HG02870 (cell line): ENCODE measurements at regions not wholly inside any gene's neighbourhood (a gene's known extent, or its start where the extent isn't known, plus 50 kb on each side); places are given as distances from the start of the nearest gene placed in this dataset.

Experiments
- ATAC-seq: cut with Tn5 transposase; IDR thresholded peaks from one replicate; pipeline ENCODE4 v1.9.1; 2021; ENCODE audit warnings: mild to moderate bottlenecking, moderate library complexity; ENCODE audit not compliant: unreplicated experiment

DNA sequence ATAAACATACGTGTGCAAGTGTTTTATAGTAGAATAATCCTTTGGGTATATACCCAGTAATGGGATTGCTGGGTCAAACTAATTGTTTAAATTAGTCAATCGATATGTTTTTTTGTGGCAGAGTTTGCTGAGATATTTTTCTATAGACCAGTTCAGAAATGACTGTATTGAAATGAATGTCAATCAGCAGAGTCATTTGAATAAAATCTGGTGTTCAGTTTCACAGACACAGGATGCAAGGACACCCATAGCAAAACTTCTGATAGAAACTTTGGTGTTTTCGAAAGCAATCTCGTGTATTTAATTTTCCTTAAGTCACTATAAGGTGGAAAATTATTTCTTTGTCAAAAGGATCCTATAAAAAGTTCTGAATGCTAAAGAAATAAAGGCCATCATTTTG is 434.4 kb downstream of the RAP2B start:
- no peak for ATAC-seq

DNA sequence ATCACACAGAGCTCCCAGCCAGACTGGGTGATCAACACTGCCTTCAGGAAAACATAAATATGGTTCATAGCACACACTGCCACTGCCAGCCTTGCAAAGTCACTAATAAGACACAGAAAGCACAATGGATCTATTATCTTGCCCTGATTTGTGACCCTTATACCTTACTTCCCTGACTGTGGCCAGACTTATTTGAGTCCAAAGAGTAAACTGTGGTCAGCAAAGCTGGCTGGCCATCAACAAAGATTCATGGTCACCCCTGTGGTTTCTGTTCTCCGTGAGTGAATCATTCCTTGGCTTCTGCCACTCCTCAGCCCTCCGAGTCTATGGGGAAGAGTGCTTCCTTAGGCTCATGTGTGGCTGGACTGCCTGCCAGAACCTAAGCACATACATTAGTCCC is 437.7 kb downstream of the RAP2B start:
- no peak for ATAC-seq

- no peak for ATAC-seq
Measured at GRCh38 chr3:153600896-153601295, 438.9 kb downstream of the RAP2B start.

- no peak for ATAC-seq
Measured at GRCh38 chr3:153601374-153601853, 439.4 kb downstream of the RAP2B start.

- no peak for ATAC-seq
Measured at GRCh38 chr3:153602801-153603200, 440.8 kb downstream of the RAP2B start.

- ATAC-seq, result no peak
Measured at GRCh38 chr3:153614140-153614539, 452.1 kb downstream of the RAP2B start.

GRCh38 chr3:153614563-153614962 is 452.5 kb downstream of the RAP2B start:
- ATAC-seq, result no peak

GRCh38 chr3:153615863-153616262 is 453.8 kb downstream of the RAP2B start:
- no peak for ATAC-seq

GRCh38 chr3:153617463-153617862 is 455.4 kb downstream of the RAP2B start:
- ATAC-seq, result no peak

DNA sequence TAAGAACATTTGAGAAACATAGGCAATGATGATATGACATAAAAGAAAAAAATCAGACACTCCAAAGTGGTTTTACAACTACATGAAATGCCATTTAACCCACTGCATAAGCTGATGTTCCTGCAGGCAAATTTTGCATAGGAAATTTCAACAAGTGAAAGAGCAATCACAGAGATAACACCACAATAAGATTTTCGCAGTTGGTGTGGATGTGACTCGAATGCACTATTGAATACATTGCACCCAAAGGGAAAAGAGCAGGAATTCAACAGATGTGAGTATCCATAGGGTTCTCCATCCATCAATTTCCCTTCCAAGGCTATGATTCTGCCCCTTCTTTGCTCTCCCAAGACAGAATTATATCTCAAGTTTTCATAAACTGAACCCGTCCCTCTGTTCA is 456.1 kb downstream of the RAP2B start:
- ATAC-seq, result no peak

DNA sequence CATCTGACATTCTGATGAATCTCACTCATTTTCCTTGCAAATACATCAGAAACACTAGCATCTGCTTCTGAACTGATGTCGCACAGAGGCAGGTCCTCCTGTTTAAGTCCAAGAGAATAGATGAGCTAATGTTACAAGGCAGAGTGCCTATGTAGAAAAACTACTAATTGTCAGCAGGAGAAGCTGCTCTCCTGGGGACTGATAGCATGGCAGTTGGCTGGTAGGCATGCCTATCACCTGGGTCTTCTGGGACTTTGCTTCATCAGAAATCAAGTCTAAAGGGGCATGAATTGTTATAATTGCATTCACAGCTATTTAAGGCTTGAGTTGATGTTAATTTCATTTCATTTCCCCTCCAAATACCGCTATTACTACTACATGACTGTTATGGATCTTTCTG is 457.2 kb downstream of the RAP2B start:
- ATAC-seq, result no peak

GRCh38 chr3:153621953-153622352 is 459.9 kb downstream of the RAP2B start:
- ATAC-seq, result peak; percentile 98

DNA sequence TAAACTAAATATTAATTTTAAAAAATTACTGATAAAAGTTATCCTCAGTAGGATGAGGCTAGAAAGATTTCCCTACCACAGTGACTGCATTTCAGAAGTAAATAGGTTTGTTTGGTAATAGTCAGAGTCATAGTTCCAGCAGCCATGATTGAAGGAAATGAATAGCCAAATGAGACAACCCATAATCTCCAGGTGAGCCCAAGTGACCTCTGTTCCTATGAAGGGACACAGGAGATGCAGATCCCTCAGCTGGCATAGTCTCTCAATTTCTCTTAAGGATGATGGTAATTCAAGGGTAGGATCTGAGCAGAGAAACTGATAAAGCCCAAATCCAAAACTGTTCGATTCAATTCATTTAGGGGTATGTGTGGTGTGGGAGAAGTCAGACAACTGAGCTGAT is 461.8 kb downstream of the RAP2B start:
- ATAC-seq, result no peak

DNA sequence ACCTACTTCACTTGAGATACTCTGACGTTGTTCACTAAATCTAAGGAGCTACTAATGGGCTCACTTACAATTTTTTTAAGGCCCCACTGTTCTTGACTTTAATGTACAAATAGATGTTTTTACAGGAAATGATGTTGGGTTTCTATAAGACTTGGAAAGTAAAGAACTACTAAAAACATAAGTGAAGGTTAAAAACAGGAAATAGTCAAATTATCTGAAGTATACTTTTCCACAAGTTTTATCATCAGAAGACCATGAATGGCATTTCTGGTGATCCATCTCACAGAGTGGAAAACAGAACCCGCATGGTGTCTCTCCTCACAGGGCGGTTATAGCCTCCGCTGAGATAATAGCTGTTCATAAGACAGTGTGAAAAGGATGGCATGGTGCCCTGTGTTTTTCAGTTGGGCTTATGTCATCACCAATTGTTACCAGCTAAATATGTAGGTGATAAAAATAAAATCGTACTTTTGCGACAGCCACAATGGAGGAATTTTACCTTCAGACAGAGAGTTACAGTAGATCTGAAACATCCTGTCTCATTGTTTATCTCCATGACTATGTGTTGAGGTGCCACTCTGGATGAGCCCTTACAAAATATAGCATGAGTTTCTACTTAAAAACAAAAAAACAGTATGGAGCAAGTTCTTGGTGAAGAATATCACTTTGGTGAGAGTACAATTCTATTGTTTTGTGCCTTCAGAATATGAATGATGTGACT is 462.4 kb downstream of the RAP2B start:
- ATAC-seq, result no peak

DNA sequence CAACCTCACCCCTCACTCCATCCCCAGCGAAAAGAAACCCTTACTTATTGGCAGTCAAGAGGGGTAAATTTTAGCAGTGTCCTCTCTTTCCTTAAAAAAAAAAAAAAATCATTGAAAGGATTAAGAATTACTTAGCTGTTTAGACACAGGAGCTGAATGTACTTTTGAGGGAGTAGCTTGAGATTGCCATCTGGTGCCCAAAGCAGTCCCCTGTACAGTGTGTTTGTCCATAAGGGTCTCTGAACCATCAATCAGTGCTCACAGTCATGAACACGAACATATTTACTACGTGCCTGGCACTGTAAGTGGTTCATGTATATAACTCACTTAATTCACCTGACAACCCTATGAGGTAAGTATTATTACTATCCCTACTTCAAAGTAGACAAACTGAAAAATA is 463.5 kb downstream of the RAP2B start:
- no peak for ATAC-seq

DNA sequence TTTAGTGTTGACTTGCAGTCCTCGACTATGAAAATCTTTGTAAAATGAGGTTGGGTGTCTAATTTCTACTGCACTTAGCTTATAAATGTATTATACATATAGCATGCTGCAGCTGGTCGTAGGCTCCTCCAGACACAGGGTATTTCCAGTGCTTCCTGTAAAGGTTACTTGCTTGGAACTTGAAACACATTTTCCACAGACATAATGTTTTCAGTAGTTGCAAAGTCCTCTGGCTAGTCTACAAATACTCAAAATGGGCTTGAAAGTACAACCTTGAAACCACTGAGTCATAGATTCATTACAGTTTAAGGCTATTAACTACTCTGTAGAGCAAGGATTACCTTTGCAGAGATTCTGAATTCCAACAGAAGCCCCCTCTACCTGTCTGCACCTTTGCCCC is 464.1 kb downstream of the RAP2B start:
- no peak for ATAC-seq

GRCh38 chr3:153628591-153628990 is 466.6 kb downstream of the RAP2B start:
- ATAC-seq, result no peak

DNA sequence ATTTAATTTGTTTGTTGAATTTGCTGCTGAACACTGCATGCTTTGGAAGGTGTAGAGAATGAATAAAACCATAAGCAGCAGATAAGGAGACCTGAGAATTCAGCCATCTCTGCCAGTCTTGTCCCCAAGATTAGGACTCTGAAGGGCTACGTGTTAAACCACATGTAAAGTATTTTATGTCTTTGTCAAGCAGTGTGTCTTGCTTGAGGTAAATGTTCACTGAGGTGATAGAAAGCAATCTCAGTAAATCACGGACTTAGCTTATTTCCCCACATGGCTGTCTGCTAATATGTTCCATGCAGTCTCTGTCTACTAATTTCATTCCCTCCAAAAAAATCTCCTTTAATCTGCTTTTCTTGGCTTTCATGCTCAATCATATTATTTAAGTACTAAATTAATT is 467.1 kb downstream of the RAP2B start:
- no peak for ATAC-seq

DNA sequence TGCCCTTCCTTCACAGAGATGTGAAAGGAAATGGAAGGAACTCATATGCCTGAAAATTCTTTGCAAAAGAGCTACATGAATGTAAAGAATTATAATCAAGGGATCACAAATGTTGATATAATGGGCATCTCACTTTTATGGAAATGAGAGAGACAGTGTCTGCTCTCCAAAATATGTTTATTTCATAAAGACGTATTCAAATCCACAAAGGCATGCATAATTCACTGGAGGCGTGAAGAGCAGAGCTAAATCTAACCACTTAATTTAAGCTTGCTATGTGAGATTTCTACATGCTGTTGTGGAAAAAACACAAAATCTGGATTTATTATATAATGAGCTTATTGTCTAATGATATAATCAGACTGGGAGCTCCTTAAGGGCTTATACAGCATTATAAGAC is 469.1 kb downstream of the RAP2B start:
- no peak for ATAC-seq

GRCh38 chr3:153631664-153632063 is 469.6 kb downstream of the RAP2B start:
- no peak for ATAC-seq

GRCh38 chr3:153633407-153633806 is 471.4 kb downstream of the RAP2B start:
- no peak for ATAC-seq

GRCh38 chr3:153634683-153635082 is 472.7 kb downstream of the RAP2B start:
- ATAC-seq, result no peak

- ATAC-seq, result no peak
Measured at GRCh38 chr3:153639631-153640030, 477.6 kb downstream of the RAP2B start.
